NCI-H69 (cell line): ENCODE measurements at regions not wholly inside any gene's neighbourhood (a gene's known extent, or its start where the extent isn't known, plus 50 kb on each side); places are given as distances from the start of the nearest gene placed in this dataset.
"Not testable (repeated sequence)": the region's sequence is repeated elsewhere in the genome, so short reads cannot be mapped to it uniquely, and the experiment has no call there.

Source experiments
- DNase-seq: peaks from one replicate; lab custom pipeline; 2025; lab: John Stamatoyannopoulos, UW

- DNase-seq: no peak
These were observed 188.7 kb upstream of the EYA4 start for GRCh38 chr6:133052465-133052864.

GRCh38 chr6:133055441-133055966 lies 185.7 kb upstream of the EYA4 start:
- DNase-seq: no peak

GRCh38 chr6:133057352-133057751 lies 183.8 kb upstream of the EYA4 start:
- no peak for DNase-seq

- DNase-seq: no peak
These were observed 179.1 kb upstream of the EYA4 start for GRCh38 chr6:133062077-133062476.

- no peak for DNase-seq
These were observed 178.4 kb upstream of the EYA4 start for GRCh38 chr6:133062696-133063306.

GRCh38 chr6:133067960-133068359 lies 173.2 kb upstream of the EYA4 start:
- DNase-seq: no peak

GRCh38 chr6:133070410-133071043 lies 170.6 kb upstream of the EYA4 start:
- DNase-seq: no peak

- DNase-seq: no peak
These were observed 161.3 kb upstream of the EYA4 start for GRCh38 chr6:133079901-133080300.

GRCh38 chr6:133083248-133083967 lies 157.7 kb upstream of the EYA4 start:
- DNase-seq: no peak

- no peak for DNase-seq
These were observed 155.7 kb upstream of the EYA4 start for GRCh38 chr6:133085471-133085870.

GRCh38 chr6:133085896-133086295 lies 155.3 kb upstream of the EYA4 start:
- no peak for DNase-seq

GRCh38 chr6:133088931-133089695 lies 152.0 kb upstream of the EYA4 start:
- no peak for DNase-seq

GRCh38 chr6:133092199-133092598 lies 149.0 kb upstream of the EYA4 start:
- no peak for DNase-seq

GRCh38 chr6:133092771-133093170 lies 148.4 kb upstream of the EYA4 start:
- no peak for DNase-seq

GRCh38 chr6:133093211-133093610 lies 147.9 kb upstream of the EYA4 start:
- not testable (repeated sequence) for DNase-seq

GRCh38 chr6:133093956-133094355 lies 147.2 kb upstream of the EYA4 start:
- no peak for DNase-seq

GRCh38 chr6:133097208-133097607 lies 143.9 kb upstream of the EYA4 start:
- DNase-seq: no peak

GRCh38 chr6:133099573-133099972 lies 141.6 kb upstream of the EYA4 start:
- DNase-seq: no peak

- DNase-seq: no peak
These were observed 140.3 kb upstream of the EYA4 start for GRCh38 chr6:133100865-133101264.

GRCh38 chr6:133101790-133102189 lies 139.4 kb upstream of the EYA4 start:
- DNase-seq: no peak

- no peak for DNase-seq
These were observed 134.2 kb upstream of the EYA4 start for GRCh38 chr6:133106934-133107333.

- DNase-seq: no peak
These were observed 132.7 kb upstream of the EYA4 start for GRCh38 chr6:133108419-133108818.
